Spinal cord (tissue), 9 donors: ENCODE measurements at regions not wholly inside any gene's neighbourhood (a gene's known extent, or its start where the extent isn't known, plus 50 kb on each side); places are given as distances from the start of the nearest gene placed in this dataset.

Experiments used
- DNase-seq, 6 donors: peaks; one replicate each; pipeline versions ENCODE4 v3.0.0 to v3.0.0-alpha.2; 2013 to 2015; ENCODE audit warnings: low spot score in 6 of 6, low read depth in 4 of 6
- H3K27ac ChIP-seq: one replicate; pipeline ENCODE4 v1.5.1; 2013; ENCODE audit warnings: low read depth, low read length, control low read depth
- H3K27me3 ChIP-seq: one replicate; pipeline ENCODE4 v1.6.1; 2013; ENCODE audit warnings: low read length; ENCODE audit not compliant: control insufficient read depth, insufficient read depth
- H3K36me3 ChIP-seq: one replicate; pipeline ENCODE4 v1.6.1; 2013; ENCODE audit warnings: low read length; ENCODE audit not compliant: control insufficient read depth, insufficient read depth
- H3K4me1 ChIP-seq: one replicate; pipeline ENCODE4 v1.6.1; 2013; ENCODE audit warnings: low read length; ENCODE audit not compliant: control insufficient read depth, insufficient read depth
- H3K4me3 ChIP-seq: one replicate; pipeline ENCODE4 v1.5.1; 2013; ENCODE audit warnings: low read depth, low read length, control low read depth
- H3K9me3 ChIP-seq: one replicate; pipeline ENCODE4 v1.6.1; 2013; ENCODE audit warnings: low read length; ENCODE audit not compliant: control insufficient read depth, insufficient read depth
- WGBS: methylation state at CpG from one replicate; pipeline ENCODE4 v1.1.5; 2013; ENCODE audit warnings: missing lambda C conversion rate; ENCODE audit not compliant: insufficient coverage; 5-methylcytosine and 5-hydroxymethylcytosine counted together
- donor health status: healthy.

GRCh38 chr3:31142543-31142942, 248.1 kb upstream of the GADL1 start:
- Histone ChIP-seq H3K4me1 (no peaks in the 10 kb centered on the region), H3K9me3 (peaks cover 2% of the 10 kb centered on the region), H3K27ac (no peak overlapping the region), H3K27me3 (no peaks in the 10 kb centered on the region), H3K4me3 (no peak overlapping the region), H3K36me3 (no peaks in the 10 kb centered on the region)
- DNase-seq, result no peak
- WGBS, result 50% methylated on average over 2 of the region's 3 CpGs

- no CpG with 5 or more reads among the region's 1 CpG for WGBS
- no peak overlapping the region for H3K4me3 ChIP-seq
- H3K4me1 ChIP-seq, result no peaks in the 10 kb centered on the region
- no peaks in the 10 kb centered on the region for H3K36me3 ChIP-seq
- no peak for DNase-seq
- H3K27me3 ChIP-seq, result no peaks in the 10 kb centered on the region
- H3K9me3 ChIP-seq, result peaks cover 4% of the 10 kb centered on the region
- no peak overlapping the region for H3K27ac ChIP-seq
These were observed 250.6 kb upstream of the GADL1 start for GRCh38 chr3:31145062-31145461.

GRCh38 chr3:31147550-31147949, 253.1 kb upstream of the GADL1 start:
- no peaks in the 10 kb centered on the region for H3K27me3 ChIP-seq
- 100% methylated on average over 1 of the region's 2 CpGs for WGBS
- H3K36me3 ChIP-seq, result no peaks in the 10 kb centered on the region
- no peaks in the 10 kb centered on the region for H3K4me1 ChIP-seq
- no peak overlapping the region for H3K4me3 ChIP-seq
- no peak for DNase-seq
- no peak overlapping the region for H3K27ac ChIP-seq
- peaks cover 4% of the 10 kb centered on the region for H3K9me3 ChIP-seq

GRCh38 chr3:31157047-31157694, 262.7 kb upstream of the GADL1 start:
- 75% methylated on average over 1 of the region's 8 CpGs for WGBS
- no peaks in the 10 kb centered on the region for H3K9me3 ChIP-seq
- H3K4me1 ChIP-seq, result peaks cover 3% of the 10 kb centered on the region

GRCh38 chr3:31157893-31158620, 263.6 kb upstream of the GADL1 start:
- DNase-seq, result peak in 2 of 6 donors; percentile 66 to 76
- H3K4me1 ChIP-seq, result peaks cover 3% of the 10 kb centered on the region

More at GRCh38 chr3:31157047-31157694, 262.7 kb upstream of the GADL1 start:
- Histone ChIP-seq H3K27me3 (no peaks in the 10 kb centered on the region), H3K4me3 (no peak overlapping the region), H3K27ac (no peak overlapping the region), H3K36me3 (no peaks in the 10 kb centered on the region)
- no peak for DNase-seq

GRCh38 chr3:31159331-31160039, 265.0 kb upstream of the GADL1 start:
- no peaks in the 10 kb centered on the region for H3K9me3 ChIP-seq
- no peak for DNase-seq
- no peak overlapping the region for H3K4me3 ChIP-seq
- H3K4me1 ChIP-seq, result peaks cover 3% of the 10 kb centered on the region
- WGBS, result 96% methylated on average over 3 of the region's 4 CpGs
- no peak overlapping the region for H3K27ac ChIP-seq
- H3K36me3 ChIP-seq, result no peaks in the 10 kb centered on the region
- H3K27me3 ChIP-seq, result no peaks in the 10 kb centered on the region

More at GRCh38 chr3:31157893-31158620, 263.6 kb upstream of the GADL1 start:
- H3K4me3 ChIP-seq, result no peak overlapping the region
- no peak overlapping the region for H3K27ac ChIP-seq
- H3K9me3 ChIP-seq, result no peaks in the 10 kb centered on the region
- WGBS, result 79% methylated on average over 3 of the region's 3 CpGs
- H3K27me3 ChIP-seq, result no peaks in the 10 kb centered on the region
- no peaks in the 10 kb centered on the region for H3K36me3 ChIP-seq

GRCh38 chr3:31161889-31162288, 267.4 kb upstream of the GADL1 start:
- Histone ChIP-seq H3K4me1 (peaks cover 3% of the 10 kb centered on the region), H3K36me3 (no peaks in the 10 kb centered on the region), H3K4me3 (no peak overlapping the region), H3K9me3 (no peaks in the 10 kb centered on the region), H3K27ac (no peak overlapping the region), H3K27me3 (no peaks in the 10 kb centered on the region)
- DNase-seq, result no peak

GRCh38 chr3:31164381-31164780, 269.9 kb upstream of the GADL1 start:
- no peaks in the 10 kb centered on the region for H3K27me3 ChIP-seq
- WGBS, result 75% methylated on average over 1 of the region's 2 CpGs
- no peak for DNase-seq

GRCh38 chr3:31165399-31165860, 271.0 kb upstream of the GADL1 start:
- Histone ChIP-seq H3K4me3 (no peak overlapping the region), H3K27me3 (no peaks in the 10 kb centered on the region), H3K27ac (peak overlapping the region; percentile 17), H3K36me3 (no peaks in the 10 kb centered on the region), H3K9me3 (no peaks in the 10 kb centered on the region), H3K4me1 (no peaks in the 10 kb centered on the region)
- WGBS, result 39% methylated on average over 2 of the region's 8 CpGs
- peak in 2 of 6 donors; percentile 45 to 73 for DNase-seq

More at GRCh38 chr3:31164381-31164780, 269.9 kb upstream of the GADL1 start:
- Histone ChIP-seq H3K4me1 (no peaks in the 10 kb centered on the region), H3K9me3 (no peaks in the 10 kb centered on the region), H3K27ac (no peak overlapping the region), H3K4me3 (no peak overlapping the region), H3K36me3 (no peaks in the 10 kb centered on the region)
